DND-41 (cell line): ENCODE measurements at regions not wholly inside any gene's neighbourhood (a gene's known extent, or its start where the extent isn't known, plus 50 kb on each side); places are given as distances from the start of the nearest gene placed in this dataset.

Experiments
- ATAC-seq: fragments of 200-7000 bp; cut with Tn5 transposase; 3 replicates; pipeline ENCODE4 v1.9.1; 2021; ENCODE audit warnings: low read depth; ENCODE audit not compliant: insufficient read depth
- DNase-seq: peaks from one replicate; pipeline ENCODE4 v3.0.0-alpha.2; 2020
- H2AFZ ChIP-seq: 2 replicates; pipeline ENCODE4 v1.6.0; 2012; ENCODE audit warnings: low read depth, low read length
- H3K27ac ChIP-seq: 2 replicates; pipeline ENCODE4 v1.5.1; 2012; ENCODE audit warnings: low read length, inconsistent platforms
- H3K27me3 ChIP-seq: fragments of 200-600 bp; sonication (generic); 2 replicates; pipeline ENCODE4 v1.6.0; 2012; ENCODE audit warnings: low read length, mild to moderate bottlenecking, inconsistent platforms; ENCODE audit not compliant: insufficient read depth, poor library complexity
- H3K36me3 ChIP-seq: 2 replicates; pipeline ENCODE4 v1.5.1; 2012; ENCODE audit warnings: low read length, inconsistent platforms; ENCODE audit not compliant: insufficient read depth
- H3K4me1 ChIP-seq: 2 replicates; pipeline ENCODE4 v1.5.1; 2012; ENCODE audit warnings: mild to moderate bottlenecking, low read length; ENCODE audit not compliant: insufficient read depth
- H3K4me2 ChIP-seq: 2 replicates; pipeline ENCODE4 v1.6.0; 2012; ENCODE audit warnings: mild to moderate bottlenecking, moderate library complexity, low read length, inconsistent platforms; ENCODE audit not compliant: insufficient read depth
- H3K4me3 ChIP-seq, 2 experiments: fragments of 200-600 bp in 1 of 2; shearing (Covaris generic) in 1 of 2; 2 replicates each; pipeline ENCODE4 v1.5.1; 2012 to 2016; ENCODE audit warnings: inconsistent platforms in 2 of 2, low read length in 2 of 2, mild to moderate bottlenecking in 2 of 2, low read depth in 1 of 2, moderate library complexity in 1 of 2
- H3K79me2 ChIP-seq: 2 replicates; pipeline ENCODE4 v1.6.0; 2012; ENCODE audit warnings: low read length, inconsistent platforms; ENCODE audit not compliant: insufficient read depth
- H3K9ac ChIP-seq: 2 replicates; pipeline ENCODE4 v1.6.0; 2012; ENCODE audit warnings: low read depth, mild to moderate bottlenecking, inconsistent platforms, low read length, moderate library complexity
- H3K9me3 ChIP-seq: 2 replicates; pipeline ENCODE4 v1.5.1; 2012; ENCODE audit warnings: low read length, moderate library complexity, mild to moderate bottlenecking, inconsistent platforms; ENCODE audit not compliant: insufficient read depth, severe bottlenecking
- H4K20me1 ChIP-seq: 2 replicates; pipeline ENCODE4 v1.6.0; 2012; ENCODE audit warnings: low read length; ENCODE audit not compliant: insufficient read depth
- EZH2 ChIP-seq: IDR thresholded peaks from 3 replicates; pipeline ENCODE4 v1.6.1; 2012; ENCODE audit warnings: borderline replicate concordance, low read depth, mild to moderate bottlenecking, moderate library complexity, low read length, inconsistent platforms; ENCODE audit not compliant: severe bottlenecking
- TF ChIP-seq, protein P1 (sequence below): IDR thresholded peaks from 2 replicates; pipeline ENCODE4 v1.5.1; 2012; ENCODE audit warnings: borderline replicate concordance, low read length, moderate library complexity, mild to moderate bottlenecking; ENCODE audit not compliant: poor library complexity, severe bottlenecking; ENCODE audit errors: extremely low read depth

DNA sequence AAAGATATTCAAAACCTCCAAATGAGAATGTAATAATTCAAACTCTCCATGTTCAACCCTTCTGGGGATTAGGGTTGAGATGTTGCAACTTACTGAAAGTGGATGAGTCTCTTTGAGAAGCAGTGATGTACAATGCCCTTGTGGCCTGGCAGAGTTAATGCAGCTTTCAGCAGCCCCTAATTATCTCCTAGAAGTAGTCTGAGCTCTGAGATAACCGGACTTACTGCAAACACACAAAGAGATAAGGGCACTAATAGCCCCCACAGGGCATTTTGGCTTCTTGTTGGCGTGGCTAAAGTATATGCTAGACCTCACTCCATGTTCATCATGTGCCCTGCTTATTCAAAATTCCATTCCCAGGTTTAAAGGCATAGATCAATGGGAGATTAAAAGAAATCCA is 404.7 kb downstream of the NEBL start:
- Histone ChIP-seq H3K4me1 (no peaks in the 10 kb centered on the region), H3K36me3 (no peaks in the 10 kb centered on the region), H3K27ac (no peak overlapping the region), H4K20me1 (no peaks in the 10 kb centered on the region), H3K4me3 (no peak overlapping the region), H3K9me3 (no peaks in the 10 kb centered on the region), H2AFZ (no peak overlapping the region), H3K4me2 (no peak overlapping the region), H3K27me3 (no peaks in the 10 kb centered on the region), H3K79me2 (no peaks in the 10 kb centered on the region), H3K9ac (no peak overlapping the region)
- DNase-seq (no peak), ATAC-seq (no peak)
- TF ChIP-seq EZH2: no peak
- TF ChIP-seq, protein P1, sequence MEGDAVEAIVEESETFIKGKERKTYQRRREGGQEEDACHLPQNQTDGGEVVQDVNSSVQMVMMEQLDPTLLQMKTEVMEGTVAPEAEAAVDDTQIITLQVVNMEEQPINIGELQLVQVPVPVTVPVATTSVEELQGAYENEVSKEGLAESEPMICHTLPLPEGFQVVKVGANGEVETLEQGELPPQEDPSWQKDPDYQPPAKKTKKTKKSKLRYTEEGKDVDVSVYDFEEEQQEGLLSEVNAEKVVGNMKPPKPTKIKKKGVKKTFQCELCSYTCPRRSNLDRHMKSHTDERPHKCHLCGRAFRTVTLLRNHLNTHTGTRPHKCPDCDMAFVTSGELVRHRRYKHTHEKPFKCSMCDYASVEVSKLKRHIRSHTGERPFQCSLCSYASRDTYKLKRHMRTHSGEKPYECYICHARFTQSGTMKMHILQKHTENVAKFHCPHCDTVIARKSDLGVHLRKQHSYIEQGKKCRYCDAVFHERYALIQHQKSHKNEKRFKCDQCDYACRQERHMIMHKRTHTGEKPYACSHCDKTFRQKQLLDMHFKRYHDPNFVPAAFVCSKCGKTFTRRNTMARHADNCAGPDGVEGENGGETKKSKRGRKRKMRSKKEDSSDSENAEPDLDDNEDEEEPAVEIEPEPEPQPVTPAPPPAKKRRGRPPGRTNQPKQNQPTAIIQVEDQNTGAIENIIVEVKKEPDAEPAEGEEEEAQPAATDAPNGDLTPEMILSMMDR: no peak

DNA sequence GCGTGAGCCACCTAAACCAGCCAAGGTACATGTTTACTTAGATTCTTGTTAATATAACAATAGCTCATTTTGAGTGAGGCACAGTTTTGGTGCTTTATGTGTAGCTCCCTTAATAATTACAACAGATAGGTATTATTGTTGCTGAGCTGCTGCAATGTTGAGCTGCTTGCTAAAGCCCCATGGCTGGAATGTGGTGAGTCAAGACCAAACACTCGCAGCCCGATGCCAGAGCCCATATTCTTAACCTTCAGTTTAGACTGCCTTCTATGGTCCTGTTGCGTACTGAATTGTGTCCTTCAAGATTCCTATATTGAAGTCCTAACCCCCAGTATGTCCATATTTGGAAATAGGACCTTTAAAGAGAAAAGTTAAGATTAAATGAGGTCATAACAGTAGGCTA is 407.1 kb downstream of the NEBL start:
- no peaks in the 10 kb centered on the region for H3K36me3 ChIP-seq
- H4K20me1 ChIP-seq: no peaks in the 10 kb centered on the region
- no peaks in the 10 kb centered on the region for H3K4me1 ChIP-seq
- no peak overlapping the region for H3K4me3 ChIP-seq
- no peak for TF ChIP-seq EZH2
- TF ChIP-seq, protein P1: no peak
- H3K27ac ChIP-seq: no peak overlapping the region
- H3K79me2 ChIP-seq: no peaks in the 10 kb centered on the region
- H3K4me2 ChIP-seq: no peak overlapping the region
- no peak overlapping the region for H3K9ac ChIP-seq
- H2AFZ ChIP-seq: no peak overlapping the region
- no peak for DNase-seq
- no peaks in the 10 kb centered on the region for H3K9me3 ChIP-seq
- no peak for ATAC-seq
- H3K27me3 ChIP-seq: no peaks in the 10 kb centered on the region

DNA sequence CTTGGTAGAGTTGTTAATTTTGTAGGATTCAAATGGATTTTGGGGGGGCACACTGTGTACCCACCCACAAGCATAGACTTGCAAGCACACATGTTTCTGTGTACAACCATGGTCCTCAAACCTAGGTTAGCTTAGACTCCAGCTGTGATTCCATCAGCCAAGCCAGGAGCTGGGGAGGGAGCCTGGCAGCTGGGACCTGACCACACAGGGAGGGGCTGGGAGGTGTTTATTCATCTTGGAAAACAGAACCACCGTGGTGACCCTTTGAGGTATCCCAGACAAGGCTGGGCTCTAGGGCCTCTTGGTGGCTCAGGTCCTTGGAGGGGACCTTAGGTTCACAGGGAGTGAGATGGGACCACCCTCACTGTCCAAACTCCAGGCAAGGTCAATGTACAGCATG is 410.3 kb downstream of the NEBL start:
- Histone ChIP-seq H3K9me3 (no peaks in the 10 kb centered on the region), H3K9ac (no peak overlapping the region), H3K4me2 (no peak overlapping the region), H3K4me1 (no peaks in the 10 kb centered on the region), H3K27me3 (no peaks in the 10 kb centered on the region), H2AFZ (no peak overlapping the region), H3K27ac (no peak overlapping the region), H3K36me3 (no peaks in the 10 kb centered on the region), H3K4me3 (no peak overlapping the region), H3K79me2 (no peaks in the 10 kb centered on the region), H4K20me1 (no peaks in the 10 kb centered on the region)
- no peak for ATAC-seq
- TF ChIP-seq, protein P1: no peak
- TF ChIP-seq EZH2: no peak
- no peak for DNase-seq

DNA sequence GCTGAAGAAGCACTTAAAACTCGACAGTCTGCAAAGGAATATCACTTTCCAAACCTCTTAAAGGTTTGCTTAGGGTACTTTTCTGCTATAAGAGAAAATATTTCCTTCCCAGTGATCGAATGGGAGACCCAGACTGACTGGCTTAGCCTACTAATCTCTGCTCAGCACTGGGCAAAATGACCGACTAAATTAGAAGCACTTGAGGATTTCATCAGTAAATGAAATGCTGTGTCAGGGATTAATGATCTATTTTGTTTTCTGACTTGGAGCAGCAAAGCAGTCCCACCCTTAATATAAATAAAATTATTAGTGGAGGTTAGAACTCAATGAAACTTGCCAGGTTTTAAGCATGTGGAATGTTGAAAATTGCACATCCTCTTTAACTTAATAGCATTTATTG is 411.6 kb downstream of the NEBL start:
- Histone ChIP-seq H4K20me1 (no peaks in the 10 kb centered on the region), H3K9me3 (no peaks in the 10 kb centered on the region), H3K36me3 (no peaks in the 10 kb centered on the region), H3K4me1 (no peaks in the 10 kb centered on the region), H3K4me2 (no peak overlapping the region), H3K27ac (no peak overlapping the region), H3K4me3 (no peak overlapping the region), H3K9ac (no peak overlapping the region), H3K79me2 (no peaks in the 10 kb centered on the region), H3K27me3 (no peaks in the 10 kb centered on the region), H2AFZ (no peak overlapping the region)
- no peak for ATAC-seq
- TF ChIP-seq EZH2: no peak
- TF ChIP-seq, protein P1: no peak
- no peak for DNase-seq
